GM21529 (cell line): ENCODE measurements at regions not wholly inside any gene's neighbourhood (a gene's known extent, or its start where the extent isn't known, plus 50 kb on each side); places are given as distances from the start of the nearest gene placed in this dataset.
"Not testable (repeated sequence)": the region's sequence is repeated elsewhere in the genome, so short reads cannot be mapped to it uniquely, and the experiment has no call there.

Experiments
- ATAC-seq: cut with Tn5 transposase; IDR thresholded peaks from one replicate; pipeline ENCODE4 v1.9.1; 2021; ENCODE audit not compliant: unreplicated experiment

DNA sequence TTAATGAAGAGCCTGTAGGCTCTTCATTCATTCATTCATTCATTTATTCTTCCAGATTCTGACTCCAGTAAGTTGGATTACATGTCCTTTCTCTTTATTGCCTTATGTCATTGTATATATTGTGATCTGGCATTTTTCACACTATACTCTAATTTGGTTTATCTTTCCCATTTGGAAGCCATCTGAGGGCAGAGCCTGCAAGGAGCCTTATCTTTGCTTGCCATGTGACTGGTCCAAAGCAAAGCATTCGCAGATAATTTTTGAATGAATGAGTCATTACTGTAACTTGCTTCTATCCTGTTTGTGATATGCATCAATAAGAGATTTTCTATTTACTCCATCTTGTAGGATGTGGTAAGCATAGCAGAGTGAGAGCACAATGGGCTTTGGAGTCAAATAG lies 108.4 kb upstream of the DAB1 start:
- no peak for ATAC-seq

DNA sequence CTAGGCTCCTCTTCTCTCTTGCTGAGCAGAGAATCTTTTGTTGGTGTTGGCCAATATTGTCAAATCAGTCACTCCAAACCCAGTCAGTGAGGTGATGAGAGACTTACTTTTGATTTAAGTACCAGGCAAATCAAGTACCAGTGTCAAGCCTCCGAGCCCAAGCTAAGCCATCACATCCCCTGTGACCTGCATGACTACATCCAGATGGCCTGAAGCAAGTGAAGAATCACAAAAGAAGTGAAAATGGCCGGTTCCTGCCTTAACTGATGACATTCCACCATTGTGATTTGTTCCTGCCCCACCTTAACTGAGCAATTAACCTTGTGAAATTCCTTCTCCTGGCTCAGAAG lies 107.0 kb upstream of the DAB1 start:
- not testable (repeated sequence) for ATAC-seq

DNA sequence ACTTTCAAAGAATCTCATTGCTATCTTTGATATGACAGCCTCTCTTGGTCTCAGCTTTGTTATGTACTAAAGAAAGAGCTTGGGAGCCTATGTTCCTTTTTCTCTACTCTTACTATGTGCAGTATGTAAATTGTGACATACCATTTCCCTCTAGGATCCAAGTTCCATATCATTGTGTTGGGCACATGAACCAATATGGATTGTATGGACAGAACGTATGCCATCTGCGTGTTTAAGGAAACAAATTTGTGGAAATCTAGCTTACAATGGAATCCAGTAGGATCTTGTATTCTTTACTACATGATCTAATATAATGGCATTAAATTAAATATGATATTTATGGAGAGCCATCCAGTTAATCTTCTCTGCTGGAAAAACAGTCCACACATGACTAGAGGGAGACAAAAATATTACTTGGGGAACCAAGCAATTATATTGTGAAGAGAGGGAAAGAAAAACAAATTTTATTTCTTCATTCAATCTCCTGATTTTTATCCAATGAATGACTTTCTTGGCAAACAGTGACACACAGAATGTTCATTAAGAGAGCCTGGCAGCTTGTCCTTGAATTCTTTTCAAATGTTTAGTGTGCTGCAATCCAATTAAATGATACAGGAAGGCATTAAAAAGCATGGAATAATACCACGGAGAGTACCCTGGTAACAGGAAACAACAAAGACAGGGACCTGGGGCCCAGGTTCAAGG lies 106.5 kb upstream of the DAB1 start:
- ATAC-seq = no peak

DNA sequence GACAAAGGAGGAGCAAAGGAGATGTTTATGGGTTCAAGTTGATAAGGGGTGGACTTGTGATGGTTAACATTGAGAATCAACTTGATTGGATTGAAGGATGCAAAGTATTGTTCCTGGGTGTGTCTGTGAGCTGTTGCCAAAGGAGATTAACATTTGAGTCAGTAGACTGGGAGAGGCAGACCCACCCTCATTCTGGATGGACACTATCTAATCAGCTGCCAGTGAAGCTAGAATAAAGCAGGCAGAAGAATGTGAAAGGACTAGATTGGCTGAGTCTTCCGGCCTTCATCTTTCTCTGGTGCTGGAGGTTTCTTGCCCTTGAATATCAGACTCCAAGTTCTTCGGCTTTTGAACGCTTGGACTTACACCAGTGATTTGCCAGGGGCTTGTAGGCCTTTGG lies 98.7 kb upstream of the DAB1 start:
- ATAC-seq = no peak

DNA sequence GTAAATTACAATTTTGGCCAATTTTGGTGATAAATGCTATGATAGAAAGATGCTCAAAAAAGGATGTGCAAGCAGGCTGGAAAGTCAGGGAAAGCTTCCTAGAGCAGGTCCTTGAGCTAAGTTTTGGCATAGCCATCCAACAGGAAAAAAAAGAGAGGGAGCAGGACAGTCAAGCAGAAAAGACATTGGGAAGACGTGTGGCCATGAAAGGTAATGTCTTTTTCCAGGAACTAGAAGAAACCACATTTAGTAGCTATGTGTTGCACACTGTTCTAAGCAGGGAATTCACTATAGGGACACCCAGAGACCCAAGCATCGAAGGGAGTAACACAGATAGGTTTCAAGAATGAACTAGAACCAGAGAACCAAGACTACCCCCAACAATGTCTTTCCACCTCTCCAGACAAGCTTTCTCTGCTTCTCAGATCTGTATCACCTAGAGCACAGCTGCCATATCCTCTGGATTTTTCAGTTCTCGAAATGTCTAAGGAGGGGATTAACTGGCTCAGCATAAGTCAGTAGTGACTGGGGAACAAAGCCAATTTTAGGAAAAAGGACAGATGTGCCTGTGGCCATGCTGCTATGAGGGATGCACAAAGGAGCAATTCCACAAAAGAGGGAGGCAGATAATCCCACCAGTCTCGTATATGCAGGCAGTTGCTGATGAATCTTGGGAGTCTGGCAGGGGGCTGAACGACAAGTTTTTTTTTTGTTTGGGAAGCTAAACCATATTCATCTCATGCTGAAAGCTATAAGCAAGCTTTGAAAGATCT lies 97.1 kb upstream of the DAB1 start:
- ATAC-seq = no peak

DNA sequence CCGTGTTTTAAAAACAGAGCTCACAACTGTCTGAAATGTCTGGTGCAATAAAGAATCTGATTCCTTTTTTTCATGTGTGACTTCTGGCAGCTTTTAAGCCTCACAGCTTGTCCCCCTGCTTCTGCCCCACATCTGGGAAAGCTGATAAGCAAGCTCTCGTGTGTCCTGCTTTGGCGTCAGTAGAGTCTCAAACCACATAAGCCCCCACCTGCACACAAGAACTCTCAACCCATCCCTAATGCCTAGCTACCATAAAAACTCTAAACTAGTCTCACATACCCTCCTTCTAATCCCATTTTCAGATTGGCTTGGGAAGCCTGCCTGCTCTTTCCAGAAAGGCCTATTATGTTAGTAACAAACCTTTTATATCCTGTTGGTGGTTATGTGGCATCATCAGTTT lies 94.6 kb upstream of the DAB1 start:
- no peak for ATAC-seq

DNA sequence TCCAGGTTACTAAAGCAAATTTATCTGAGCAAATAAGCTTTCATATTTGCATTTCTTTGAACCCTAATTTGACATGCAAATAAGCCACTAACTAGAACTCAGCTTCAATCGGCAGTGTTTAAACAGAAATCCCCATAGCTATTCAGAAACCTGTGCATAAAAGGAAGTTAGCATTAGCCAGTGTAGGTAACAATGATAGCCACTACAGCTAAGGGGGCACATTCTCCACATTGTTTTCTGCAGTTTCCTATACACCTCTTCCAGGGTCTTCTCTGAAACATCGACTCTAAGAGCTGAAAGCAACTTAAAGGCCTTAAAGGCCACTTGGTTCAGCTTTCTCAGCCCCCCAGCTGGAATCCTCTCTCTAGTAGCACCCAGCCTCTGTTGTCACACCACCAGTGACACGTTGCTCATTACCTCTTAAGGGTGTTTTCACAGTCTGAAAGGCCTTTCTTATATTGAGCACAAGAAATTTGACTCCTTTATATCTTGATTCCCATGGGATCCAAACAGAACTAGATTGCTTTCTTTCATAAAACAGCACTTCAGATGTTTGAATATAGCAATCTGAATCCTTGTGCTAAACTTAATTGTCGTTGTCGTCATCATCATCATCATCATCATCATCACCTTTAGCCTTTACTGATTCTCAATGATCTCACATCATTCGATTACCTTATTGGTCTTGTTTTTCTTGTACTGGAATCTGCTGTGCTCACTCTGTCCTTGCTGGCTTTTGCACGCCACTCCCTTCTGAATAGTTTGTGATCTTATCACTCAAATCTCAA lies 93.9 kb upstream of the DAB1 start:
- ATAC-seq = no peak

DNA sequence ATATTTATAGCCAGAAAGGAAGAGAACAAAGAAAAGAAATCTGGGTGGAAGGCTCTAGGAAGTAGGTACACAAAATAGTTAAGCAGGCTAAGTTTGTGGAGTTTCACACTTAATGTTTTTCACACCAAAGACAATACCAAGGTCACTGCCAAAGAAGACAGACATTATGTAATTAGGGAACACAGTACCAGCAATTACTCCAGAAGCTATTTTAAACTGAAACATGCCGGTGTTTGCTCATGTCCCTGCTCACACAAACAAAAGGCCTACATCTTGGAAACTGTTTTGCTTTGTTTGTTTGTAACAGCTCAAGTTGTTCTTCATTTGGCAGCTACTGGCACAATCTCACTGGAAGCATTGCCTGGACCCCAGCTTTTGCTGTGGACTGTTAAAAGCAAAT lies 88.5 kb upstream of the DAB1 start:
- no peak for ATAC-seq

DNA sequence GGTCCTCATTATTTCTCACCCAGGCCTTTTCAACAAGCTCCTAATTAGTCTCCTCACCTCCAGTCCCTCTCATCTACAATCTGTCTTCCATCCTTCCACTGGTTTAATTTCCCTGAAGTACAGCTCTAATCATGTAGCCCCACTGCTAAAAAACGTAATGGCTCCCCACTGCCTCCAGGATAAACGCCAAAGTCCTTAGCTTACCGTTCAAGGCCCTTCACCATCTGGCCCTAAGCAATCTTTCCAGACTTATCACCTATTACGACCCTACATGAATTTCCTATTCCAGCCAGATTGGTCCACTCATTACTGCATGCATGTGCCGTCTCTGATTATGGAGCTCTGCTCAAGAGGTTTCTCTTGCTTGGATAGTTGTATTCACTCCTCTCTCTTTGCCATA lies 83.1 kb upstream of the DAB1 start:
- ATAC-seq = no peak

DNA sequence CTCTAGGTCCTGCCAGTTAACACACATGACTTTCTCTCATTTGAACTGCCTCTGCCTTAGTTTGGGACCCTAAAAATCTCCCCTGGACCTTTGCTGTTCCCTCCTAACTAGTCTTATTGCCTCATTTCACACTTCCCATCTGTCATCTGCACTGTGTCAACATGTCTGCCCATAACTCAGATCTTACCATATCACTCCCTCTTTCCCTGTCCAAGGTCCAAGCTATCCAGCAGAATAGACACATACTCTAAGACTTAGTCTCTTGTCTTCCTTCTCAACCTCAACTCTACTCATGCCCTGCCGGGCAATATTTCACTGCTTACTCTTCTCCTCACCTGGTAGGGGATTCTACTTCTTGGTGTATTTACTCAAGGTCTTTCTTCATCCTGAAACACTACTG lies 79.5 kb upstream of the DAB1 start:
- ATAC-seq = no peak

DNA sequence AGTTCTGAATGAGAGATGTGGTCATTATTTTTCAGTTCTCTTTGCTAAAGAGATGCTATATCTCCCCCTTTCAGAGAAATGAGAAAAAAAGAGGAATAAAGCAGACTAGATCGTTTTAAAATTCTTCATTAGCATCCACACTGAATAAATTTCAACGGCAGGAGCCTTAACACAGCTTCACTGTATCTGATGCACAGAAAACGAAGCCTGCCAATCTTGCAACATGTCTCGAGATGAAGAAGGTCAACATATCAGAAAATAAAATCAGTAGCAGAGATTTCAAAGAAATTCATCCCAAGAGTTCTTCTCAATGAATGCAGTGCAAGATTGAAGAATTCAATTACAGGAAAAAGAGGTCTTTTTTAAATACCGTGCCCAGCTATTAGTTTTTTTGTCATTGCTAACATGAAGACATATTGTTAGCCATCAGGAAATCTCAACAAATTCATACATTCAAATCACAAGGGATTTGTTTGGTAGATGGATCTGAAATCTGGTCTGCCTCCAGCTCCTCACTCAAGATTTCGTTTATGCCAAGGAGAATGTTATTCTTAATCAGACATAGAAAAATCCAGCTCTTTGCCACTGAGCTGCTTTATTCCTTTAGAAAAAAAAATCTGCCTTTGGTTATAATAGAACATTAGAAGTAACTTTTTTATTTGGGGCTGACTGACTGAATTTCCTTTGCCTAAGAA lies 76.4 kb upstream of the DAB1 start:
- no peak for ATAC-seq

DNA sequence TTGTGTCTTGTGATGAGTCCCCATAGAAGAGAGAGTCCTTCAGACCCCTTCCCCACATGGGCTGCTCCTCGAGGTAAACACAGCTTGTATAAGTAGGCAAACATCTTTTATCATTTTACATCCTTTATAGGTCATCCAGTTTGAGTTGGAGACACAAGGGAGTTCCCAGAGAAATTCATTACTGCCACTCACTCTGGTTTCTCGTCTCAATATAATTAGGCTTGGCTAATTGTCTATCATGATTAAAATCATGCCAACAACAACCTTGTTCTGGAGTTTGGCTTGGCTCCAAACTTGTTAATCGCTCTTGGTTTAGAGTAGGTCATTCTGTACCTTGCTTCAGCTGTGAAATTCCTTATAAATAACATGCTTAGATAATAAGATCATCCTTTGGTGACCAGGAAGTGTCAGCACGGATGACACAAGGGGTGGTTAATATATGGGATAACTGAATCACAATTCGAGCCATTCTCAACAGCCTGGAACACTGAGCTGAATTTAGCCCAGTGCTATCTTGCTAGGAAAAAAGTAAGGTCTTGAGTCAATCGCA lies 70.7 kb upstream of the DAB1 start:
- no peak for ATAC-seq

DNA sequence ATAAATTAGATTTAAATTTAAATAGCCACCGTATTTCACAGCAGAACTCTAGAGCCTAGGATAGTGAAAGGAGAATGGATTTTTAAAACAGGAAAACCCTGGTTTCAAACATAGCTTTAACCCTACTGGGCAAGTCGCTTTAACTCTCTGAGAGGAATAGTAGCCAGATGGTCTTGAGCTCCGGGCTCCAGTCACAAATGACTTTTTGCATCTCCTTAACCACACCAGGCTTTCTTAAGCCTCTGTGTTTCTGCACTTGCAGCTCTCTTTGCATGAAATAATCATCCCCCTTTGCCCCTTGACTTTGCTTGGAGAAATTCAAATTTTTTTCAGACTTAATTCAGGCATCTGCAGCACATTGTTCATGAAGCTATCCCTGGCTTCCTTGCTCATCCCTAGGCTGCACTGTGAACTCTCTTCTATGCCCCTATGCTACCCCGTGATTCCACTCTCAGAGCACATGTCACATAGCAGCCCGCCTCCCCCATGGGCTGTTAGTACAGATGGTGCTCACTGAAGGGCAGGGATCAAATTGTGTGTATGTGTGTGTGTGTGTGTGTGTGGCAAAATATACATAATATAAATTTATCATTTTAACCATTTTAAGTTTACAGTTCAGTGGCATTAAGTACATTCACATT lies 68.8 kb upstream of the DAB1 start:
- no peak for ATAC-seq

DNA sequence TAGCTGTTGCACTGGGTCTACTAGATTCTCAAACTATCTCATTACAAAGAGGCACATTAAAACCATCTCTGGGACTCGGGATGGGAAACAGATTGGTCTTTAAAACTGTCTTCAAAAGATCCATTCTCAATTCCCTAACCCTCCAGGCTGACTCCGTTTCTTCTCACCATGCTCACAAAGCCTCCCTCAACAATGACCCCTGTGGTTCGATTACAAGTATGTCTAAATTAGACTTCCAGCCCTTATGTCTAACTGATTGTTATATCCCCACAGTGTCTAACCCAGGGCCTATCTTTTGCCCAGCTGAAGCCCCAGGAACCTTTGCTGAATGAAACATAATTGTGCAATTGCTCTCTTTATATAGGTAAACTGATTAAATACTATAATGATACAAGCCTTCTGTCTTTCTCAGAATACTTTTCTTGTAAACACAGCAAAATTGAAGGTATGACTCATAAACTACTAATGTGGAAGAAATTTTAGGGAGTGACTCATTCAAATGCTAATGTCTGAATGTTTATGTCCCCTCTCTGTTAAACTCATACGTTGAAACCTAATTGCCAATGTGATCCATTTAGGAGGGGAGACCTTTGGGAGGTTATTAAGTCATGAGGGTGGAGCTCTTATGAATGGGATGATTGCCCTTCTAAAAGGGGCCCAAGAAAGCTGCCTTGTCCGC lies 65.6 kb upstream of the DAB1 start:
- ATAC-seq = no peak

DNA sequence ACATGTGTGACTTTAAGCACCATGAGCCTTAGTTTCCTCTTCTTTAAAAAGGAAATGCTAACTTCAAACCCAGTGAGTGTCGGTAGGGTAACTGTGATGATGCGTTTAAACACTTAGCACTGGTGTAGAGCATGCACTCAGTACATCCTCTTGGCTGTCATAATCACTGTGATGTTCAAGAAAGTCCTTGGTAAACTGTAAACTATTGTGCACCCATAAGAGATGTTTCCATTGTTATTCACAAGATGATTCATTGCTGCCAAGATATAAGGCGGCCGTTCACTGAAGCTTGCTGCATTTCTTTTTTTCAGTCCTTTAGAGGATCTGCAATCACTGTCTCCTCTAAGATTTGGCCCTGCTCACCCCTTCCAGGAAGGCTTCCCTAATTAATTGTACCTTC lies 61.8 kb upstream of the DAB1 start:
- no peak for ATAC-seq

DNA sequence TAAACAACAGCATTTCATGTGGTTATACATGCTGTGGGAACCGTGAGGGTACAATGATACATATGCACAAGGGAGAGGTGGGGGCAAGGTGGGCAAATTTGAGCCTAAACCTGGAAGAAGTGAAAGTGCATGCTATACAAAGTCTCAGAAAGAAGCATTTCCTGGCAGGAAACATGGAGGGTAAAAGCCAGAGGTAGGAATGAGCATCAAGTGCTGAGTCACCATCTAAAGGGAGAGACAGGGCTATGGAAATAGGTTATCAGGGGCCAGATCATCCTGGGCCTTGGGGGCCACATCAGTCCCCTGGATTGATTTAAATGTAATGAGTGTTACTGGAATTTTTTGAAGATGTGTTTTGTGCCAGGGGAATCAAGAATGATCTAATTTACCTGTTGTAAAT lies 60.1 kb upstream of the DAB1 start:
- no peak for ATAC-seq

DNA sequence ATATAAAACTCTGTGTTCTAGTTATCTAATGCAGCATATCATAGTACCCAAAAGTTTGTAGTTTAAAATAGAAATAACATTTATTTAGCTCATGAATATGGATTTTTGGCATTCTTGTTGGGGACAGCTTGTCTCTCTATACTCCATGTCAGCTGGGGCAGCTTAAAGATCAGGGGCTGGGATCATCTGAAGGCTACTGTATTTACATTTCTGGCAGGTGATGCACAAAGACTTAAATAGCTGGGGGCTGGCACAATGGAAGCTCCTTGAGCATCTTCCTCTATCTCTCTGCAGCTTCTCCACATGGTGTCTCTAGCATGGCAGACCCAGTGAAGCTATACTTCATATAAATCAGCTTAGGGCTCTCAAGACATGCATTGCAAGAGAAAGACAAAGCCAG lies 55.6 kb upstream of the DAB1 start:
- ATAC-seq = no peak

DNA sequence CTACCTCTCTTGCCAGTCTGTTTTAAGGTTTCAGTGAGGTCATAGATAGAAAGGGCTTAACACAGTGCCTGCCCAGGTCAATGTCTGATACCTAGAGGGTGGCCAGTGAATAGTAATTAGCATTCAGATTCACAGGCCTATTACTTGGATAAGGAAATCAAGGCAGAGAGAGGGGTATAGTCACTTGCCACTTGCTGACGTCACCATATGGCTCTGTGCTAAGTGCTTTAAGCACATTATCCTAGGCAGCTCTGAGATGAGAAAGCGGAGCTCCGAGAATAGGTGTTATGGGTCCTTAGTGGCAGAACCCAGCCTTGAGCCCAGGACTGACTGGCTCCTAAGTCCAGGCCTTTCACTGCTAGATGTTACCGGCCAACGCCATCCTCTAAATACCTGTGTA lies 51.5 kb upstream of the DAB1 start:
- no peak for ATAC-seq

DNA sequence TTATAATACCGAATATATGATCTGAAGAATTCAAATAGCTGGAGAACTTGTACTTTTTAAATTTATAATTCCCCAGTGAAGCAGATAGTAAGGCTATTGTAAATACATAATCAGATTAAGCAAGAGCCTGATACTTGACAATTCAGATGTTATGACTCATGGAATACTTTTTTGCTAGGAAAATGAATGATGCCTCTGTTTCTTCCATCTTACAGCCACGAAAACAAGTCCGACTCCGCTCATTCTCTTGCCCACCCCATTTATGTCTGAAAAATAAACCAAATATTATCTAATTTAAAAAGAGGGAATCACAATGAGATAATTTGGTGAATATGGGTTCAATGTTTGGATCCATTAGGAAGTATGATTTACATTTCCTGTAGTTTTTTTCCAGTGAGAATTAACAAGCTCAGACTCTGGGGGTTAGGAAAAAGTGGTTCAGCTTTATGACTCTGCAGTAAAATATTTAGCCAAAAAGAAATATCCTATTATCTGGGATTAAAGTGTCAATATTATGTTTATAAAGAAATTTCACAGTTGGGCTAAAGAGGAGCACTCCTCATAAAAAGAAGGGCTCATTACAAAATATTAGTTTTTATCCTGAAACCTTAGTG lies 50.4 kb upstream of the DAB1 start:
- no peak for ATAC-seq
